Activated CD4-positive, alpha-beta T cell treated with anti-CD3 and anti-CD28 coated beads, Interleukin-2, amount 50 U/mL, for 4 hours (primary cell): ENCODE measurements at regions not wholly inside any gene's neighbourhood (a gene's known extent, or its start where the extent isn't known, plus 50 kb on each side); places are given as distances from the start of the nearest gene placed in this dataset.

Experiments
- DNase-seq, 2 experiments: peaks; one replicate each; pipeline ENCODE4 v3.0.0-alpha.2; 2020

DNA sequence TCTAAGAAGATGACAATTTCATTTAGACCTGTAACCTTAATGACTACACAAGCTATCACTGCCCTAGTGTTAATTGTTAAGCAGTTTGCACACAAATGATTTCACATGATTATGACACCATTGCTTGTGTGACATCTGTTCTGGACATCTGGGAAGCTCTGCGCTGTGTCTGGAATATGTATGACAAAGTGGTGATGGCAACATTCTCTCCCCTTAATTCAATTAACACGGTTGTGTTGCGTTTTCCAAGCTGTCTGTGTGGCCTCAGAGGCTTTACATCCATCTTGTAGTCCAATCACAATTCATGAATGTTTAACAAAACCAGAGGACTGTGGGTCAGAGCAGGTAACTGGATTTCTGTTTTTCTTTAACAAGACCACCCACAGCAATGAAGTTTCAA is 204.4 kb downstream of the COG6 start:
- DNase-seq = no peak

GRCh38 chr13:39862900-39863299 is 207.4 kb downstream of the COG6 start:
- no peak for DNase-seq

GRCh38 chr13:39864221-39864620 is 208.8 kb downstream of the COG6 start:
- no peak for DNase-seq

- DNase-seq = no peak
These were observed 211.3 kb downstream of the COG6 start for GRCh38 chr13:39866722-39867121.

- no peak for DNase-seq
These were observed 212.3 kb downstream of the COG6 start for GRCh38 chr13:39867807-39868206.

GRCh38 chr13:39870197-39870747 is 214.8 kb downstream of the COG6 start:
- no peak for DNase-seq

GRCh38 chr13:39874331-39875053 is 219.0 kb downstream of the COG6 start:
- no peak for DNase-seq

- DNase-seq = no peak
These were observed 219.9 kb downstream of the COG6 start for GRCh38 chr13:39875111-39875987.

- DNase-seq = no peak
These were observed 220.8 kb downstream of the COG6 start for GRCh38 chr13:39876258-39876657.

GRCh38 chr13:39877134-39877533 is 221.7 kb downstream of the COG6 start:
- DNase-seq = no peak

GRCh38 chr13:39879286-39880035 is 224.0 kb downstream of the COG6 start:
- no peak for DNase-seq

GRCh38 chr13:39881383-39881782 is 225.9 kb downstream of the COG6 start:
- no peak for DNase-seq

- DNase-seq = no peak
These were observed 226.4 kb downstream of the COG6 start for GRCh38 chr13:39881887-39882286.

- DNase-seq = no peak
These were observed 228.7 kb downstream of the COG6 start for GRCh38 chr13:39884166-39884565.

DNA sequence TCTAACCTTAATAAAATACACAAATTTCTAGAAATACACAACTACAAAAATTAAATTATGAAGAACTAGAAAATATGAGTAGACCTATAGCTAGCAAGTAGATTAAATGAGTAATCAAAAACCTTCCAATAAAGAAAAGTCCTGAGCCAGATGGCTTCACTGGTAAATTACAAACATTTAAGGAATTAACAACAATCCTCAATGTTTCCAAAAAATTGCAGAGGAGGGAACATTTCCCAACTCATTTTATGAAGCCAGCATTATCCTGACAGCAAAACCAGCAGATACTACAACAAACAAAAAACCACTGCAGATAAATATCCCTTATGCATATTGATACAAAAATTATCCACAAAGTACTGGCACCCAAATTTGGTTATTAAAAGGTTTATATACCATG is 230.9 kb downstream of the COG6 start:
- no peak for DNase-seq

- DNase-seq = no peak
These were observed 231.9 kb downstream of the COG6 start for GRCh38 chr13:39887387-39887786.

DNA sequence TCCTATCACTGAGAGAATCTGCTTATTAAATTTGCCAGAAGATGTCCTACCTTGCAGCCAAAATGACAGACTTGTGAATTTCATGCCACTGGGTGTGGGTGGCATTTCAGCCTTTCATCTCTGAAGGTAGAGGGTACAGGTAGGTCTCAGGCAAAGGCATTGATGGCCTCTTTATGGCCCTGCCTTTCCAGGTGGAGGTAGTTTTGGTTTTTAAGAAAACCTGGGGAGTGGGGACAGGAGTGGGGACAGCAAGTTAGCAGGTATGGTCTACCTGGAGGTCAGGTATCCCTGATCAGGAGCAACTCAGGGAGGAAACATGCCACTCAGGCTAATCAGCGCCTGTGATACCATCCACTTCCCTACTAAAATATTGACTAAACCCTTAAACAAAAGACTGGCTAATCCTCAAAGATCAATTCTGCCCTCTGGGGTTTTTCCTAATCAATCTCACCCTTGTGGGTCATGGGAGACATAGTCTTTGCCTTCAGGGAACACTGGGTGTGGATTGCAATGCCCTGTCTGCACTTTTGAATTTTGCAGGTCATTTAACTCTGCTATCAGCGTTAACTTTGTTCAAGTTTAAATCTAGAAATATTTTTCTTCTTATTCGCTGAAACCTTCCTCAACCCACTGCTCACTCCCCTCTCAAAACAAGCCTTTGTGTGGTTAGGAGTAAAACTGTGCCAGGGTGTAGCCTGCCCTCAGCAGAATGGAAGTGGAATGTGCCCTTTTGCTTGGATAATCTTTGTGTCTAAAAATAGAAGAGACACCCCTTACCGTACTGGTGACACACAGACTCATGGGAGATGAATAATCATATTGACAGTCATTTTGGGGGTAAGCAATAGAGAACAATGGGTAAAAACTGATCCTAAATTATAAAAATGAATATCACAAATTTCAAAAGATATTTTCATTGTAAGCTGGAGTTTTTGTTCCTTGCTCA is 233.7 kb downstream of the COG6 start:
- no peak for DNase-seq

- DNase-seq = no peak
These were observed 235.1 kb downstream of the COG6 start for GRCh38 chr13:39890537-39890936.

DNA sequence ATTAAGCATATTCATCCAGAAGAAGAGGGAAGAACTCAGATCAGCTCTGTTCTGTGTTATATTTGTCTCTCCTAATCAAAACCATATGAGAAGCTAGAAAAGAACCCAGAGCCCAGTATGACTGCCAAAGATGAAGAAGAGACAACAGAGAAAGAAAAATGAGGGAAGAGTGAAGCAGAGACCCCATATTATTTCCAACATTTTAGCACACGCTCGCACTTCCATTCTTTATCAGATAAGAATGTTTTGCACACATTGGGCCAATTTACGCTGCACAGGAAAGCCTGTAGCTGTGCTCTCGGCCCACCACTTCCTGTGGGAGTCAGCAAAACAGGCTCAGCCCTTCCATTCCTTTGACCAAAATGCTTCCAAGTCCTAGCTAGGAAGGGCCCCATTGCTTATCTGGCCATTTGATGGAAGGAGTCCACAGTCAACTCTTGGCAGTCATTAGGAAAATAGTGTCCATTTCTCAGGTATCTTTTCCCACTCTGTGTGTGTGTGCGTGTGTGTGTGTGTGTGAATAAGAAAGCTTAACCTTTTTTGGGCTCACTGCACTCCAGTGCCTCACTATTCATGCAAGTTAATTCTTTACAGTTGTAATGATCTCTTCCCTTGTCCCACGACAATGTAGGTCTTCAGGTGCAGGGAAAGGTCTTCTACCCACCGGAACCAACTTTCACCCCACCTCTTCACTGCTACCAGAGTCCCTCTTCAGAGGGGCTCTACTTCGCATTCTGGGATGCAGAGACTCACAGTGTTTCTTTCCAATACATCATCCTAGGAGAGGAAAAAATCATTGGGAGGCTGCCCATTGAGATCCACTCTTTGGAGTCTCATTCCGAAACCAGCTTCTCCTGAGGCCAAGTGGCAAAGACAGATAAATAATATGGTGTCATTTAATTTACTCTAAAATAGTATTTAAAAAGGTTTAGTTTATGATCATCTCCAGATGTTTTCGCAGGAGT is 237.5 kb downstream of the COG6 start:
- peak; percentile 2 to 6 for DNase-seq

DNA sequence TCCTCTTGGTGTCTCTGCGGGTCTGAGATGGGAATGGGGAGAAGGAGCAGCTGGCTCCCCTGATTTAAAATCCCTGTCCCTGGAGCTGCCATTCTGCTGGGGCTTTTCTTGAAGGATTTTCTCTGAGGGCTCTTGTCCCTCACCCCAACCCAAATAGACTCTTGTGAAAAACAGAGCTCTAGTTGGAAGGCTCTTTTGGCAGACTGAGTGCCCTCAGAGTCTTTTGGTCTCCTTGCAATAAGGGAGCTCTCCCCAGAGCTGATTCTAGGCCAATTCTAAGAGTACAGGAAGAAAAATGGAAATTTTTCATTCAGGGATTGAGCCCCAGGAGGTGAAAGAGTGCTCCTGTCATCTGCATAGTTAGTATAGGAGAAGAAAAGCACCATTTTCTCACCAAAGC is 238.3 kb downstream of the COG6 start:
- no peak for DNase-seq

GRCh38 chr13:39894586-39894985 is 239.1 kb downstream of the COG6 start:
- DNase-seq = no peak
